GM23338 (cell line): ENCODE measurements at regions not wholly inside any gene's neighbourhood (a gene's known extent, or its start where the extent isn't known, plus 50 kb on each side); places are given as distances from the start of the nearest gene placed in this dataset.

Experiments used
- ATAC-seq: fragments of 200-7000 bp; cut with Tn5 transposase; 3 replicates; pipeline ENCODE4 v1.9.1; 2020
- DNase-seq: peaks from one replicate; pipeline ENCODE4 v3.0.0-alpha.2; 2015; ENCODE audit warnings: low spot score
- H2AFZ ChIP-seq: fragments of 200-600 bp; sonication (generic); 2 replicates; pipeline ENCODE4 v1.8.0; 2016; ENCODE audit warnings: antibody characterized with exemption, mild to moderate bottlenecking, moderate library complexity
- H3F3A ChIP-seq: fragments of 200-600 bp; sonication (generic); replicated peaks from 2 replicates; pipeline ENCODE4 v1.8.0; 2017; ENCODE audit warnings: antibody characterized with exemption, mixed run types, low read depth
- H3K27ac ChIP-seq: fragments of 200-600 bp; sonication (generic); 2 replicates; pipeline ENCODE4 v1.6.1; 2016; ENCODE audit warnings: low read depth
- H3K27me3 ChIP-seq: fragments of 200-600 bp; sonication (generic); 2 replicates; pipeline ENCODE4 v1.8.0; 2016; ENCODE audit warnings: mild to moderate bottlenecking, mixed run types, moderate library complexity; ENCODE audit not compliant: insufficient read depth
- H3K36me3 ChIP-seq: fragments of 200-600 bp; sonication (generic); 2 replicates; pipeline ENCODE4 v1.8.0; 2016; ENCODE audit warnings: mild to moderate bottlenecking; ENCODE audit not compliant: insufficient read depth
- H3K4me1 ChIP-seq: fragments of 200-600 bp; sonication (generic); 2 replicates; pipeline ENCODE4 v1.8.0; 2016; ENCODE audit warnings: mild to moderate bottlenecking, moderate library complexity; ENCODE audit not compliant: insufficient read depth
- H3K4me2 ChIP-seq: fragments of 200-600 bp; sonication (generic); 2 replicates; pipeline ENCODE4 v1.7.1; 2017; ENCODE audit warnings: mixed run types
- H3K4me3 ChIP-seq: fragments of 200-600 bp; sonication (generic); 2 replicates; pipeline ENCODE4 v1.6.1; 2016; ENCODE audit warnings: mixed run types
- H3K79me2 ChIP-seq: fragments of 200-600 bp; sonication (generic); replicated peaks from 2 replicates; pipeline ENCODE4 v1.8.0; 2017; ENCODE audit warnings: mild to moderate bottlenecking; ENCODE audit not compliant: insufficient read depth
- H3K9me2 ChIP-seq: fragments of 200-600 bp; sonication (generic); 2 replicates; pipeline ENCODE4 v1.8.0; 2017; ENCODE audit not compliant: insufficient read depth
- H4K20me1 ChIP-seq: fragments of 200-600 bp; sonication (generic); replicated peaks from 2 replicates; pipeline ENCODE4 v1.8.0; 2017; ENCODE audit warnings: mild to moderate bottlenecking; ENCODE audit not compliant: insufficient read depth
- H3K27ac Mint-ChIP-seq: 2 replicates; pipeline ENCODE4 v1.8.0; 2020; ENCODE audit warnings: inconsistent platforms, mild to moderate bottlenecking, moderate library complexity, mixed read lengths
- H3K27me3 Mint-ChIP-seq: 3 replicates; pipeline ENCODE4 v1.8.0; 2022; ENCODE audit warnings: low read depth, mild to moderate bottlenecking, moderate library complexity, mixed read lengths, inconsistent platforms; ENCODE audit not compliant: insufficient read depth, poor library complexity
- H3K36me3 Mint-ChIP-seq: 3 replicates; pipeline ENCODE4 v1.8.0; 2021; ENCODE audit warnings: low read depth, mild to moderate bottlenecking, inconsistent platforms, moderate library complexity, mixed read lengths
- H3K4me1 Mint-ChIP-seq: 3 replicates; pipeline ENCODE4 v1.8.0; 2020; ENCODE audit warnings: mild to moderate bottlenecking, inconsistent platforms, mixed read lengths
- H3K4me3 Mint-ChIP-seq: 3 replicates; pipeline ENCODE4 v1.8.0; 2021; ENCODE audit warnings: moderate library complexity, mild to moderate bottlenecking, inconsistent platforms, mixed read lengths
- H3K9me3 Mint-ChIP-seq: 3 replicates; pipeline ENCODE4 v1.8.0; 2020; ENCODE audit warnings: moderate library complexity, mild to moderate bottlenecking, inconsistent platforms, mixed read lengths
- CREB1 ChIP-seq: fragments of 250-450 bp; sonication (Bioruptor Pico); IDR thresholded peaks from 2 replicates; pipeline ENCODE4 v1.5.0; 2020; ENCODE audit warnings: low read depth, mild to moderate bottlenecking, moderate library complexity
- EZH2 ChIP-seq: fragments of 200-600 bp; sonication (generic); IDR thresholded peaks from one replicate; pipeline ENCODE4 v1.8.0; 2017; ENCODE audit warnings: antibody characterized with exemption, mild to moderate bottlenecking, low read depth; ENCODE audit not compliant: unreplicated experiment
- EZH2phosphoT487 ChIP-seq: fragments of 200-600 bp; sonication (generic); IDR thresholded peaks from one replicate; pipeline ENCODE4 v1.8.1; 2018; ENCODE audit warnings: antibody characterized with exemption; ENCODE audit not compliant: unreplicated experiment
- NANOG ChIP-seq: IDR thresholded peaks from 2 replicates; pipeline ENCODE4 v1.6.1; 2016; ENCODE audit warnings: antibody characterized with exemption, borderline replicate concordance
- ZNF331 ChIP-seq: fragments of 250-450 bp; sonication (Bioruptor Pico); IDR thresholded peaks from 2 replicates; pipeline ENCODE4 v1.5.0; 2020; ENCODE audit warnings: low read depth, mild to moderate bottlenecking, moderate library complexity
- ZNF462 ChIP-seq: fragments of 250-450 bp; sonication (Bioruptor Pico); IDR thresholded peaks from 2 replicates; pipeline ENCODE4 v1.5.0; 2020; ENCODE audit warnings: mild to moderate bottlenecking, moderate library complexity
- TF ChIP-seq, protein P1 (sequence below): IDR thresholded peaks from one replicate; pipeline ENCODE4 v1.6.1; 2018; ENCODE audit warnings: antibody characterized with exemption; ENCODE audit not compliant: unreplicated experiment
- TF ChIP-seq, protein P2 (sequence below): IDR thresholded peaks from 2 replicates; pipeline ENCODE4 v1.6.1; 2016; ENCODE audit warnings: antibody characterized with exemption

DNA sequence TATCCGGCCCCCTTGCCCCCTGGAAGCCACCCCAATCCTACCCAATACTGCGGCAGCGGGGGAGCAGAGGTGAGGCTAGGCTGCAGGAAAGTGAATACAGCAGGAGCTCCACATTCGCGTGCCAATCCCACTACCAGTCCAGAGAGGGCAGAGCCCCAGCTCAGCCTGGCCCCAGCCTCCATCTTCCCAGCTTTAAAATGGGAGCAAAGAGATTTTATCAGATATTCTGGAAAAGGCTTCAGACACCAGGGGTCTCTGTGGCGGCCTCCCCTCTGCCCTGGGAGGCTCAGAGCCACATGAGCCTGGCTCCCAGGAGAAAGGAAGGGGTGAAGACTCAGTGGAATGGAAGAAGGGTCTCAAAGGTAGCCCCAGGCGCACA, 72.7 kb downstream of the NCOR2 start:
- no peak overlapping the region for H3K4me2 ChIP-seq
- no peak overlapping the region for H3K27ac ChIP-seq
- no peak overlapping the region for H2AFZ ChIP-seq
- peaks cover 32% of the 10 kb centered on the region for H4K20me1 ChIP-seq
- H3K79me2 ChIP-seq: peaks cover 97% of the 10 kb centered on the region
- Mint-ChIP-seq H3K27ac (no peak overlapping the region), H3K36me3 (peaks cover 9% of the 10 kb centered on the region; the same call in 2 of the 3 replicates), H3K9me3 (no peaks in the 10 kb centered on the region; the same call in 2 of the 3 replicates), H3K4me3 (no peak overlapping the region), H3K27me3 (peaks cover 19% of the 10 kb centered on the region), H3K4me1 (peaks cover 31% of the 10 kb centered on the region)
- H3F3A ChIP-seq: no peaks in the 10 kb centered on the region
- ATAC-seq: no peak
- H3K4me1 ChIP-seq: peaks cover 11% of the 10 kb centered on the region
- H3K4me3 ChIP-seq: no peak overlapping the region
- no peaks in the 10 kb centered on the region for H3K9me2 ChIP-seq
- no peaks in the 10 kb centered on the region for H3K36me3 ChIP-seq
- DNase-seq: no peak
- TF ChIP-seq ZNF331 (CRISPR knock-in tag) (no peak), ZNF462 (CRISPR knock-in tag) (no peak), EZH2 (no peak), NANOG (no peak), EZH2phosphoT487 (no peak), CREB1 (CRISPR knock-in tag) (no peak)
- TF ChIP-seq, protein P1, sequence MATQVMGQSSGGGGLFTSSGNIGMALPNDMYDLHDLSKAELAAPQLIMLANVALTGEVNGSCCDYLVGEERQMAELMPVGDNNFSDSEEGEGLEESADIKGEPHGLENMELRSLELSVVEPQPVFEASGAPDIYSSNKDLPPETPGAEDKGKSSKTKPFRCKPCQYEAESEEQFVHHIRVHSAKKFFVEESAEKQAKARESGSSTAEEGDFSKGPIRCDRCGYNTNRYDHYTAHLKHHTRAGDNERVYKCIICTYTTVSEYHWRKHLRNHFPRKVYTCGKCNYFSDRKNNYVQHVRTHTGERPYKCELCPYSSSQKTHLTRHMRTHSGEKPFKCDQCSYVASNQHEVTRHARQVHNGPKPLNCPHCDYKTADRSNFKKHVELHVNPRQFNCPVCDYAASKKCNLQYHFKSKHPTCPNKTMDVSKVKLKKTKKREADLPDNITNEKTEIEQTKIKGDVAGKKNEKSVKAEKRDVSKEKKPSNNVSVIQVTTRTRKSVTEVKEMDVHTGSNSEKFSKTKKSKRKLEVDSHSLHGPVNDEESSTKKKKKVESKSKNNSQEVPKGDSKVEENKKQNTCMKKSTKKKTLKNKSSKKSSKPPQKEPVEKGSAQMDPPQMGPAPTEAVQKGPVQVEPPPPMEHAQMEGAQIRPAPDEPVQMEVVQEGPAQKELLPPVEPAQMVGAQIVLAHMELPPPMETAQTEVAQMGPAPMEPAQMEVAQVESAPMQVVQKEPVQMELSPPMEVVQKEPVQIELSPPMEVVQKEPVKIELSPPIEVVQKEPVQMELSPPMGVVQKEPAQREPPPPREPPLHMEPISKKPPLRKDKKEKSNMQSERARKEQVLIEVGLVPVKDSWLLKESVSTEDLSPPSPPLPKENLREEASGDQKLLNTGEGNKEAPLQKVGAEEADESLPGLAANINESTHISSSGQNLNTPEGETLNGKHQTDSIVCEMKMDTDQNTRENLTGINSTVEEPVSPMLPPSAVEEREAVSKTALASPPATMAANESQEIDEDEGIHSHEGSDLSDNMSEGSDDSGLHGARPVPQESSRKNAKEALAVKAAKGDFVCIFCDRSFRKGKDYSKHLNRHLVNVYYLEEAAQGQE: no peak
- TF ChIP-seq, protein P2, sequence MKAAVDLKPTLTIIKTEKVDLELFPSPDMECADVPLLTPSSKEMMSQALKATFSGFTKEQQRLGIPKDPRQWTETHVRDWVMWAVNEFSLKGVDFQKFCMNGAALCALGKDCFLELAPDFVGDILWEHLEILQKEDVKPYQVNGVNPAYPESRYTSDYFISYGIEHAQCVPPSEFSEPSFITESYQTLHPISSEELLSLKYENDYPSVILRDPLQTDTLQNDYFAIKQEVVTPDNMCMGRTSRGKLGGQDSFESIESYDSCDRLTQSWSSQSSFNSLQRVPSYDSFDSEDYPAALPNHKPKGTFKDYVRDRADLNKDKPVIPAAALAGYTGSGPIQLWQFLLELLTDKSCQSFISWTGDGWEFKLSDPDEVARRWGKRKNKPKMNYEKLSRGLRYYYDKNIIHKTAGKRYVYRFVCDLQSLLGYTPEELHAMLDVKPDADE: no peak
- H3K27me3 ChIP-seq: no peaks in the 10 kb centered on the region
